GM20000 (cell line): ENCODE measurements at regions not wholly inside any gene's neighbourhood (a gene's known extent, or its start where the extent isn't known, plus 50 kb on each side); places are given as distances from the start of the nearest gene placed in this dataset.
"Not testable (repeated sequence)": the region's sequence is repeated elsewhere in the genome, so short reads cannot be mapped to it uniquely, and the experiment has no call there.

Experiments
- DNase-seq: peaks from one replicate; pipeline ENCODE4 v3.0.0; 2012; ENCODE audit warnings: low spot score
- TF ChIP-seq, protein P1 (sequence below): IDR thresholded peaks from 2 replicates; pipeline ENCODE4 v1.5.1; 2012; ENCODE audit warnings: mild to moderate bottlenecking, control low read depth; ENCODE audit errors: extremely low read depth, missing control alignments

DNA sequence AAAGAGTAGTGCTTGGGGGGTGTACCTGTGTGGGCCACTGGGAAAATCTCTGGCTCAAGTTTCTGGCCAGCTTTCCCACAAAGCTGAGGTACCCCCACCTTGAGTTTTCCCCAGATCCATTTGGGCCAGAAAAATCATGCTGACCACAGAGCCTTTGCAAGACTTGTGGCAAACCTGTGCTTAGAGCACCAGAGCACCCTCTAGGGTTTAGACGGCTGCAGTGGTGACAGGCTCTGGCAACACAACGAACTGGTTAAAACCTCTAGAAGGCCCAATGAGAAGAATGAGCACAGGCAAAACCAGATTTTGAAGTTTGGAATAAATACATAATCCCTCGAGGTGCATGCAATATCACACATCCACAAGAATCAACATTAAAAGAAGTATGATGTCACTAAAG lies 290.7 kb upstream of the FOLH1 start:
- TF ChIP-seq, protein P1, sequence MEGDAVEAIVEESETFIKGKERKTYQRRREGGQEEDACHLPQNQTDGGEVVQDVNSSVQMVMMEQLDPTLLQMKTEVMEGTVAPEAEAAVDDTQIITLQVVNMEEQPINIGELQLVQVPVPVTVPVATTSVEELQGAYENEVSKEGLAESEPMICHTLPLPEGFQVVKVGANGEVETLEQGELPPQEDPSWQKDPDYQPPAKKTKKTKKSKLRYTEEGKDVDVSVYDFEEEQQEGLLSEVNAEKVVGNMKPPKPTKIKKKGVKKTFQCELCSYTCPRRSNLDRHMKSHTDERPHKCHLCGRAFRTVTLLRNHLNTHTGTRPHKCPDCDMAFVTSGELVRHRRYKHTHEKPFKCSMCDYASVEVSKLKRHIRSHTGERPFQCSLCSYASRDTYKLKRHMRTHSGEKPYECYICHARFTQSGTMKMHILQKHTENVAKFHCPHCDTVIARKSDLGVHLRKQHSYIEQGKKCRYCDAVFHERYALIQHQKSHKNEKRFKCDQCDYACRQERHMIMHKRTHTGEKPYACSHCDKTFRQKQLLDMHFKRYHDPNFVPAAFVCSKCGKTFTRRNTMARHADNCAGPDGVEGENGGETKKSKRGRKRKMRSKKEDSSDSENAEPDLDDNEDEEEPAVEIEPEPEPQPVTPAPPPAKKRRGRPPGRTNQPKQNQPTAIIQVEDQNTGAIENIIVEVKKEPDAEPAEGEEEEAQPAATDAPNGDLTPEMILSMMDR: no peak
- no peak for DNase-seq

DNA sequence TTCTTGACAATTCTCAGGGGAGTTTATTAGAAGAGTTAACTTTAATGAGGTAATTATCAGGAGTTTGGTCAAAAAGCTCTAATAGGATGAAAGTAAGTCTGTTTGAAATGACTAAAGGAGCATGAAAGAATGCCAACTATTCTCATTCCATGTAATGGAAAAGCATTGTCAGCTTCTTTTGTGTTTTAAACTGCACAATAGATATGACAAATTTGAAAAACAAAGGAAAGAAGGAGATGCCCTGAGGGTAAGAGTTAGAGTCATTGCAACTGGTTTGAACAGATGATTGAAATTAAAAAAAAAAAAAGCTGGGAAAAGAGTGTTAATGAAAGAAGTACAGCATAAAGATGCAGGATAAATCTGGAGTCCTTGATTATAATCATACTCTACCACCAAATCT lies 296.8 kb upstream of the FOLH1 start:
- TF ChIP-seq, protein P1: no peak
- no peak for DNase-seq

DNA sequence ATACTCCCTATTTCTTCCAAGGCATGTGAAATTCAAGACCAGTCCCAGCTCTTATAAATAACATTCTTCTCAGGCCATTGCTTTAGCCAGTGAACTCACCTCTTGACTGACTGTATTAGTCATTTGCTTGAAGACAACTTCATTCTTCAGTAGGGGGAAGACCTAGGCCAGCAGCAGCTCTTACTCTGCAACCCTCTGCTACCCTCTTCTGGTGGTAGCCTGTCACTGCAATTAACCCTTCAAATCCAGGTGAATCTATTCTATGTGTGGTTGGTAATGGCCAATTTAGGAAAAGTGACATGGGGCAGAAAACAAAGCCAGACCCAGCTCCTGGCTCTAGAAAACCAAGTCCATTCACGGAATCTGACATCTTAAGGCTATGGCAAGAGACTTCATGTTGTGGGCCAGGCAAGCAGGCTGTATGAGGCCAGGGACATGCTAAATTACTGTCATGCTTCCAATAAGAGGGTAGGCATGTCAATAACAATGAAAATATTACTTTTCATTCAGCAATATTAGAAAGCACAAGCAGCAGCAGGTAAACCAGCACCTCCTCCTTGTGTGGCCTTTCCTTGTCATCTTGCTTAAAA lies 317.9 kb upstream of the FOLH1 start:
- peak; percentile 1 for DNase-seq

DNA sequence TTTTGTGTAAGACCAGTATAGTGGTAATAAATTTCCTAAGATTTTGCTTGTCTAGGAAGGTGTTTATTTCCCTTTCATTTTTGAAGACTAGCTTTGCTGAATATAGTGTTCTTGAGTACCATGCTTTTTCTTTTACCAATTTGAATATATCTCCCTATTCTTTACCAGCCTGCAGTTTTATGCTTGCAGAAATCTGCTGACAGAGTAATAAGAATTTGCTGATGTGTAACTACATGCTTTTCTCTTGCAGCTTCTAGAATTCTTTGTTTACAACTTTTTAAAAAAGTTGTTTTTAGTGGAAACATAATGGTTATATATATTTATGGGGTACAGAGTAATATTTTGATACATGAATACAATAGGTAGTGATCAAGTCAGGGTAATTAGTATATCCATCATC lies 324.8 kb upstream of the FOLH1 start:
- no peak for DNase-seq
- TF ChIP-seq, protein P1: no peak

More for the DNA sequence above, 317.9 kb upstream of the FOLH1 start:
- TF ChIP-seq, protein P1: peak; percentile 41

DNA sequence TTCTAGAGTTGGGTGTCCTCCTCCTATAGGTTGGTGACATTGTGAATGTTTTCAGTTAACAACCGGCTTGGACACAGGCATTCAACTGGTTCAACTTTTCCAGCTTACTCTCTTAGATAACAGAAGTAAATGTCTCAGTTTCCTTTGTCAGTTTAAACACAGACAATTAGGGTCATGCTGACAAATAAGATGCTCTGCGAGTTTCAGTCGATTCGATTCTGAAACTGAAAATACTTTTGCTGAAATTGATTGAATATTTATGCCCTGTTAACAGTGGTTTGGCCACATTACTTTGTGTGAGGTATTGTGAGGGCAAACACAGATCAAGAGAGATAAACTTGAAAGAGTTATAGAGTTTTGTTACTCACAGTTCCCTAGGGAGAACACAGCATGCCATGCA lies 330.5 kb upstream of the FOLH1 start:
- not testable (repeated sequence) for DNase-seq

DNA sequence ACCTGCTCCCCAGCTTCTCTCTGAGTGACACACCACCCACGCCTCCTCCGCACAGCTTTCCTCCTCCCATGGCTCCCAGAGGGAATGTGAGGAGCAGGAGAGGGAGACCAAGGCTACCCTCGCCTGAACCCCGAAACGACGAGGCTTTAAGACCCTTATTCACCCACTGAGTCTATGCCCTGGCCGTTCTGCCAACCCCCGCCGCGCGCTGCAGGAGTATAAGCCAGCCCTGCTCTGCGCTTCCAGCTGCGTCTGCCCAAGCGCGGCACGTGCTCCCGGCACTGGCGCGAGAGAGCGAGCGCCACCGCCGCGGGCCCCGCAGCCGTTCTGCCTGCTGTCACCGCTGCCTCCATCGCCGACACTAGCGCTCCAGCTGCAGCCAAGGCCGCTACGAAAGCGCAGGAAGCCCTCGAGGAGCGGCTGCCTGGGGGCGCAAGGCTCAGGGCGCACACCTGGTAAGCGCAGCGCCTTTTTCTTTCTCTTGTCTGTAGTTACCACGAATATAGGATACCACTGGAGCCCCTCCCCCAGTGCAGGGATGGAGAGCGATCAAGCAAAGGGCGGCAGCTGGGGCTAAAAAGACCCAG lies 350.0 kb upstream of the FOLH1 start:
- not testable (repeated sequence) for DNase-seq

DNA sequence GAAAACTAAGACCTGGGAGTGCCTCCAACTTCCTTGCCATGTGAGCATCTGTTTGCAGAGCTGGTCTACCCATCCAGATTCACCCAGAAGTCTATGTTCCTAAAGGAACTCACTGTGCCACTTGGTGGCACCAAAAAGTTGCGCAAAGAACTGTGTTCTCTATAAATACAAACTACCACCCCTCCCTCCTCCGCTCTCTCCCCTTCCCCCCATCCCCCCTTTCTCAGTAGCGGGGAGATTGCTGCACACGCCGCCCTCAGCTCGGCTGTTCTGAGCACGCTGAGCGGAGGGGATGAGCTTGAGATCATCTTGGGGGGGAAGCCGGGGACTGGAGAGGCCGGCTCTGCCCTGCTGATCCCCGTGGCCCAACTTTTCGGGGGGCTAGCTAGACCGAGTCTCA lies 352.2 kb upstream of the FOLH1 start:
- DNase-seq: not testable (repeated sequence)

DNA sequence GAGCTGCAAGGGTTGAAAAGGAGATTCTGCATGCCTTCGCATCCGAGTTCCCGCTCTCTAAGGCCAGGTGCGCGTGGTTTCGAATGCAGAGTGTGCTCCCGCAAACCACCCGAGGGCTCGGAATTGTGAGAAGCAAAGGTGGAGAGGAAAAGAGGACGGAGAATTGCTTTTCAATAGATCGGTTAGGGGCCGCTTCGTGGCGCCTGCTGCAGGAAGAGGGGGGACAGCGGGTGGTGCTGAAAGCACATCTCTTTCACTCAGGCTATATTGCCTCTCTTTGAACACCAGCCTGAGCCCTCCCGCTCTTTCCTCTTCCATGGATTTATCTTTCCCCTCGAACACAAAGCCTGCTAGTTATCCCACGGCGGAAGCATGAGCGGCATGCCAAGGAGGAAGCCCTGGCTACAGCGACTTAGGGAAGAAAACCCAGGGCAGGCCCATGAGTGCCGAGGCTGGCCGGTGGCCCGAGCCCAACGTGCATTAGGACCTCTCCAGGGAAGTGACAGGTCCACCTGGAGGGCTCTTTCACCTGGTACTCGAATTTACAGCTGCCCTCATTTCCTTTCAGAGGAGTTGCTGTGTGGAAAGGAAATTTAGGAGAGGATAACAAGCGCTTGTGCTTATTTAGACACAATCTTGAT lies 353.0 kb upstream of the FOLH1 start:
- DNase-seq: not testable (repeated sequence)

DNA sequence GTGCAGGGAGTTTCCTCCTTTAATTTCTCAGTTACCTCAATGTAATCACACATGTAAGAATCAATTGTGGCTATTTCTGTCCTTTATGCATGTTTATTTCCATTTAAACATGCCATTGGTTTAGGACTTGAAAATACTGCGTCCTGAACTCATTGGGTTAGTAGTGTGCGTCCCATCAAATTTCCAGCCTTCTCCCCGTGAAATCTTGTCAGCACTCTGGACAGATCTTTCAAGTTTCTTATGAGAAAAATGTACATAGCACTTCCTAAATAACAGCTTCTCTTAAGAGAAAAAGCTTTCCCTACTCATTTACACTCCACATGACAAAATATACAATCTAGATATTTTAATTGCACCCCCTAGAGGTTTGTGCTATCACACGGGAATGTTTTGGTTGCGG lies 353.9 kb upstream of the FOLH1 start:
- not testable (repeated sequence) for DNase-seq

DNA sequence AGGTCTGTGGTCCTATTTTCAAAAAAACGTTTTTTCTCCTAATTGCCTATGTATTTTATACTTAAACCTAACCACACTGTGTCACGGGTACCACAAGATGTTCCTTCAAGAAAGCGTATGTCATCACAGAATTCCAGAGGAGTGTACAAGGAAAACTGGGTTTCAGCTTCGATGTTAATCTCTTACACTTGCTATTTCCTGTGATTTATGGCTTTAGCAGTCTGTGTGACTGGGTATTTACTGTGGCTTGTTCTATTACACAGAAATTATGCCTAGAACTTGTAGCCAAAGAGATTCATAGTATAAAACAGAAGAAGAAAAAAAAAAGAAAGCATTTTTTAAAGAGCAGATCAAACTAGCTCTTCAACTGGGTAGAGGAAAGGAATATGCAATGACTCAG lies 371.1 kb upstream of the FOLH1 start:
- not testable (repeated sequence) for DNase-seq

DNA sequence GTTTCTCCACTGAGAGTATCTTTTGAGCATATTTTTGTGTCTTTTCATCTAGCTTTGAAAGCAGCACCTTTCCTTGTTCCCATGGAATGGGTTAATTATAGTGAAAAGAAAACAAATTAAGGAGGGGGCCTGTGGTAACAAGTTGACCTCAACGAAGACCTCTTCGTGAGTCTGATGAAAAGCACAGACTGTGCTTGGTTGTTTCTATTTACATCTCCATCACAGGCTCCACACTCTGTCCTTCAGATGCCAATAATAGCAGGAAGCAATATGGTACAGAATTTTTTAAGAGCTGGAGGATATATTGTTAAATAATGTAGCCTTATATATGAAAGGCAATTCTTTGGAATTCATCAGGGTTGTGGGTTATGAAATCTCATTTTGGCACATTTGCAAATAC lies 366.7 kb upstream of the OR4C13 start:
- not testable (repeated sequence) for DNase-seq

DNA sequence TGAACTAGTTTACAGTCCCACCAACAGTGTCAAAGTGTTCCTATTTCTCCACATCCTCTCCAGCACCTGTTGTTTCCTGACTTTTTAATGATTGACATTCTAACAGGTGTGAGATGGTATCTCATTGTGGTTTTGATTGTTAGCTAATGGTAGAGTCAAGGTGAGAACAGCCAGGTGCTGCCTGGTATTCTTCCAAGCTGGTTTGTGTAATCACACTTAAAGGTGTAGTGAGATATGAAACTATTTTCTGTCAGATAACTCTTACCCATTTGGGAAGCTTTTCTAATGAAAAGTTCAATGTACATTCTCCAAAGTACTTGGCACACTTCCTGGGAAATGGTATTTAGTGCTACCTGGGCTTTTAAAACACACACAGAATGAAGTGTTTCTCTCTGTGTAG lies 343.3 kb upstream of the OR4C13 start:
- DNase-seq: not testable (repeated sequence)

DNA sequence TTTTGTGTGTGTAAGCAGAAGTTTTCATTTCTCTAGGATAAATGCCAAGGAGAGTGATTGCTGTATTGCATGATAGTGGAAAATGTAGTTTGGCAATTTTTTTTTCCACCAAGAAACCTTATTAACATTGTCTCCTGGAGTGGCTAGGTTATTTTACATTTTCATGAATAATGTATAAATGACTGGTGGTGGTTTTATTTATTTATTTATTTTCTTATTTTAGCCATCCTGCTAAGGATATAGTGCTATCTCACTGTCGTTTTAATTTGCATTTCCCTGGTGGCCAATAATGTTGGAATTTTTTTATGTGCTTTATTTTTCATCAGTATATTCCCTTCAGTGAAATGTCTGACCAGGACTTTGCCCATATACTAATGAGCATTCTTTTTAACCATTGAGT lies 328.3 kb upstream of the OR4C13 start:
- DNase-seq: not testable (repeated sequence)

DNA sequence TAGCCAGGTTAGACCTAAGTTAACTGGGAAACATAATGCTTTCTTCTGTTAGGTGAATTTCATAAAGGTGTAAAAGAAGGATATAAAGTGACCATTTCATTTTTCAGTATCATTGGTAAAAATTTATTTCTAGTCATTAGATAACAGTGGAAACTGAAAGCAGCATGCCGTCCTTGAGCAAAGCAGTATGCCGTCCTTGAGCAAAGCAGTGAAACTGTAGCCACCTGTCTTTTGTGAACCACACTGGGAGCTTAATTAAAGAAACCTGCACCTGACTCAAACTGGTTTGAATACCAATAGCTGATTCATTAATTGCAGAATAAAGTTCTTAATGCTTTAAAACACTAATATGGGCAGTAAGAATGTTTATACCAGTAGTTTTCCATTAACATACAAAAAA lies 281.5 kb upstream of the OR4C13 start:
- not testable (repeated sequence) for DNase-seq

DNA sequence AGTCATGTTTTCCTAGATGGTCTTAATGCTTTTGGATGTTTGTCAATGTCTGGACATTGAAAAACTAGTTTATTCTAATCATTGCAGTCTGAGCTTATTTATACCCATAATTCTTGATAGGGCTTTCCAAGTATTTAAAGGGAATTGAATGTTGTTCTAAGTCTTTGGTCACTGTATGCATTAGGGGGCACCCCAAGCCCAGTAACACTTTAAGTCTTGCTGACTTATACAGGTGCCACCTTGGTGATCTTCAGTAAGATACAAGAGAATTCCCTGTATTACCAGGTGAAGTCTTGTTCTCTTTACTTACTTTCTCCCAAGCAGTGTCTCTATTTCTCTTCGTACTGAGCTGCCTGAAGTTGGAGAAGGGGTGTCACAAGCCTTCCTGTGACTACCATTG lies 250.1 kb upstream of the OR4C13 start:
- not testable (repeated sequence) for DNase-seq

DNA sequence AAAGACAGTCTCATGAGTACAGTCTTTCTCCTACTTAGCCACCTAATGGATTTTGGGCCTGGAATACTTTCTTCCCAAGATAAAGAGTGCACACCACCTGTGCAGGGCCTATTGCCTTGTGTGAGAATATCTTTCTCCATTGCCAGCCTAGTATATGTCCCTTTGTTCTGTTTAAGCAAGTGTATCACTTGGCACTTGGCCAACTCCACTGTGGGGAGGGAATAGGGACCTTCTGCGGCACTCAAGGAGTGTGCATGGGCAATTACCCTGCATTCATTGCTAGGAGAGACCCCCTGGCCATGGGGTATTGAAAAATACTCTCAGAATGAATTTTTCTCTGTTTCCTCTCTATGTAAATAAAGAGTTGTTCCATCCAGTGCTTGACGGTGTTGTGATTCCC lies 201.7 kb upstream of the OR4C13 start:
- not testable (repeated sequence) for DNase-seq

DNA sequence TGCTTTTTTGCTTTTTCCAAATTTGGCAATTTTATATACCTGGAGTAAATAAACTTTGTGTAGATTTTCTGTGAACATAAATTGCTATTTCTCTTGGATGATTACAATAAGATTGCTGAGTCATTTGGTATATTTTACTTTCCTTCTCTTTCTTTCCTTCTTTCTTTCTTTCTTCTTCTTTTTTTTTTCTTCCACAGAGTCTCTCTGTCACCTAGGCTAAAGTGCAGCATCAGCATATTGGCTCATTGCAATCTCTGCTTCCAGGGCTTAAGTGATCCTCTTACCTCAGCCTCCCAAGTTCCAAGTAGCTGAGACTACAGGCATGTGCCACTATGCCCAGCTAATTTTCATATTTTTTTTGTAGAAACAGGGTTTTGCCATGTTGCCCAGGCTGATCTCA lies 201.2 kb upstream of the OR4C13 start:
- DNase-seq: not testable (repeated sequence)
